ENCODE measurements at regions not wholly inside any gene's neighbourhood (a gene's known extent, or its start where the extent isn't known, plus 50 kb on each side); places are given as distances from the start of the nearest gene placed in this dataset.

- TF ChIP-seq, protein P1, sequence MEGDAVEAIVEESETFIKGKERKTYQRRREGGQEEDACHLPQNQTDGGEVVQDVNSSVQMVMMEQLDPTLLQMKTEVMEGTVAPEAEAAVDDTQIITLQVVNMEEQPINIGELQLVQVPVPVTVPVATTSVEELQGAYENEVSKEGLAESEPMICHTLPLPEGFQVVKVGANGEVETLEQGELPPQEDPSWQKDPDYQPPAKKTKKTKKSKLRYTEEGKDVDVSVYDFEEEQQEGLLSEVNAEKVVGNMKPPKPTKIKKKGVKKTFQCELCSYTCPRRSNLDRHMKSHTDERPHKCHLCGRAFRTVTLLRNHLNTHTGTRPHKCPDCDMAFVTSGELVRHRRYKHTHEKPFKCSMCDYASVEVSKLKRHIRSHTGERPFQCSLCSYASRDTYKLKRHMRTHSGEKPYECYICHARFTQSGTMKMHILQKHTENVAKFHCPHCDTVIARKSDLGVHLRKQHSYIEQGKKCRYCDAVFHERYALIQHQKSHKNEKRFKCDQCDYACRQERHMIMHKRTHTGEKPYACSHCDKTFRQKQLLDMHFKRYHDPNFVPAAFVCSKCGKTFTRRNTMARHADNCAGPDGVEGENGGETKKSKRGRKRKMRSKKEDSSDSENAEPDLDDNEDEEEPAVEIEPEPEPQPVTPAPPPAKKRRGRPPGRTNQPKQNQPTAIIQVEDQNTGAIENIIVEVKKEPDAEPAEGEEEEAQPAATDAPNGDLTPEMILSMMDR (IDR thresholded peaks at IDR 0.05; ENCODE audit: poor library complexity): no peak
- TF ChIP-seq EZH2phosphoT487 (IDR thresholded peaks at IDR 0.05; ENCODE audit: low read depth, severe bottlenecking, unreplicated experiment): no peak
- TF ChIP-seq EZH2 (IDR thresholded peaks at IDR 0.05; ENCODE audit: borderline replicate concordance): no peak
Measured at GRCh38 chr7:136605532-136606329, 262.7 kb upstream of the CHRM2 start.
